GM23338 (cell line): ENCODE measurements at regions not wholly inside any gene's neighbourhood (a gene's known extent, or its start where the extent isn't known, plus 50 kb on each side); places are given as distances from the start of the nearest gene placed in this dataset.
"Not testable (repeated sequence)": the region's sequence is repeated elsewhere in the genome, so short reads cannot be mapped to it uniquely, and the experiment has no call there.

Experiments used
- ATAC-seq: fragments of 200-7000 bp; cut with Tn5 transposase; 3 replicates; pipeline ENCODE4 v1.9.1; 2020
- DNase-seq: peaks from one replicate; pipeline ENCODE4 v3.0.0-alpha.2; 2015; ENCODE audit warnings: low spot score
- H2AFZ ChIP-seq: fragments of 200-600 bp; sonication (generic); 2 replicates; pipeline ENCODE4 v1.8.0; 2016; ENCODE audit warnings: antibody characterized with exemption, mild to moderate bottlenecking, moderate library complexity
- H3F3A ChIP-seq: fragments of 200-600 bp; sonication (generic); replicated peaks from 2 replicates; pipeline ENCODE4 v1.8.0; 2017; ENCODE audit warnings: antibody characterized with exemption, mixed run types, low read depth
- H3K27ac ChIP-seq: fragments of 200-600 bp; sonication (generic); 2 replicates; pipeline ENCODE4 v1.6.1; 2016; ENCODE audit warnings: low read depth
- H3K27me3 ChIP-seq: fragments of 200-600 bp; sonication (generic); 2 replicates; pipeline ENCODE4 v1.8.0; 2016; ENCODE audit warnings: mild to moderate bottlenecking, mixed run types, moderate library complexity; ENCODE audit not compliant: insufficient read depth
- H3K36me3 ChIP-seq: fragments of 200-600 bp; sonication (generic); 2 replicates; pipeline ENCODE4 v1.8.0; 2016; ENCODE audit warnings: mild to moderate bottlenecking; ENCODE audit not compliant: insufficient read depth
- H3K4me1 ChIP-seq: fragments of 200-600 bp; sonication (generic); 2 replicates; pipeline ENCODE4 v1.8.0; 2016; ENCODE audit warnings: mild to moderate bottlenecking, moderate library complexity; ENCODE audit not compliant: insufficient read depth
- H3K4me2 ChIP-seq: fragments of 200-600 bp; sonication (generic); 2 replicates; pipeline ENCODE4 v1.7.1; 2017; ENCODE audit warnings: mixed run types
- H3K4me3 ChIP-seq: fragments of 200-600 bp; sonication (generic); 2 replicates; pipeline ENCODE4 v1.6.1; 2016; ENCODE audit warnings: mixed run types
- H3K79me2 ChIP-seq: fragments of 200-600 bp; sonication (generic); replicated peaks from 2 replicates; pipeline ENCODE4 v1.8.0; 2017; ENCODE audit warnings: mild to moderate bottlenecking; ENCODE audit not compliant: insufficient read depth
- H3K9me2 ChIP-seq: fragments of 200-600 bp; sonication (generic); 2 replicates; pipeline ENCODE4 v1.8.0; 2017; ENCODE audit not compliant: insufficient read depth
- H4K20me1 ChIP-seq: fragments of 200-600 bp; sonication (generic); replicated peaks from 2 replicates; pipeline ENCODE4 v1.8.0; 2017; ENCODE audit warnings: mild to moderate bottlenecking; ENCODE audit not compliant: insufficient read depth
- H3K27ac Mint-ChIP-seq: 2 replicates; pipeline ENCODE4 v1.8.0; 2020; ENCODE audit warnings: inconsistent platforms, mild to moderate bottlenecking, moderate library complexity, mixed read lengths
- H3K27me3 Mint-ChIP-seq: 3 replicates; pipeline ENCODE4 v1.8.0; 2022; ENCODE audit warnings: low read depth, mild to moderate bottlenecking, moderate library complexity, mixed read lengths, inconsistent platforms; ENCODE audit not compliant: insufficient read depth, poor library complexity
- H3K36me3 Mint-ChIP-seq: 3 replicates; pipeline ENCODE4 v1.8.0; 2021; ENCODE audit warnings: low read depth, mild to moderate bottlenecking, inconsistent platforms, moderate library complexity, mixed read lengths
- H3K4me1 Mint-ChIP-seq: 3 replicates; pipeline ENCODE4 v1.8.0; 2020; ENCODE audit warnings: mild to moderate bottlenecking, inconsistent platforms, mixed read lengths
- H3K4me3 Mint-ChIP-seq: 3 replicates; pipeline ENCODE4 v1.8.0; 2021; ENCODE audit warnings: moderate library complexity, mild to moderate bottlenecking, inconsistent platforms, mixed read lengths
- H3K9me3 Mint-ChIP-seq: 3 replicates; pipeline ENCODE4 v1.8.0; 2020; ENCODE audit warnings: moderate library complexity, mild to moderate bottlenecking, inconsistent platforms, mixed read lengths
- CREB1 ChIP-seq: fragments of 250-450 bp; sonication (Bioruptor Pico); IDR thresholded peaks from 2 replicates; pipeline ENCODE4 v1.5.0; 2020; ENCODE audit warnings: low read depth, mild to moderate bottlenecking, moderate library complexity
- EZH2 ChIP-seq: fragments of 200-600 bp; sonication (generic); IDR thresholded peaks from one replicate; pipeline ENCODE4 v1.8.0; 2017; ENCODE audit warnings: antibody characterized with exemption, mild to moderate bottlenecking, low read depth; ENCODE audit not compliant: unreplicated experiment
- EZH2phosphoT487 ChIP-seq: fragments of 200-600 bp; sonication (generic); IDR thresholded peaks from one replicate; pipeline ENCODE4 v1.8.1; 2018; ENCODE audit warnings: antibody characterized with exemption; ENCODE audit not compliant: unreplicated experiment
- JUNB ChIP-seq: IDR thresholded peaks from one replicate; pipeline ENCODE4 v1.6.1; 2016; ENCODE audit warnings: antibody characterized with exemption; ENCODE audit not compliant: unreplicated experiment
- NANOG ChIP-seq: IDR thresholded peaks from 2 replicates; pipeline ENCODE4 v1.6.1; 2016; ENCODE audit warnings: antibody characterized with exemption, borderline replicate concordance
- POLR2AphosphoS5 ChIP-seq: IDR thresholded peaks from 2 replicates; pipeline ENCODE4 v1.6.1; 2016; ENCODE audit warnings: antibody characterized with exemption, low read depth
- STAT1 ChIP-seq: IDR thresholded peaks from one replicate; pipeline ENCODE4 v1.6.1; 2016; ENCODE audit warnings: antibody characterized with exemption; ENCODE audit not compliant: unreplicated experiment
- ZNF114 ChIP-seq: fragments of 250-450 bp; sonication (Bioruptor Pico); IDR thresholded peaks from 2 replicates; pipeline ENCODE4 v1.5.0; 2020; ENCODE audit warnings: mild to moderate bottlenecking, moderate library complexity
- ZNF331 ChIP-seq: fragments of 250-450 bp; sonication (Bioruptor Pico); IDR thresholded peaks from 2 replicates; pipeline ENCODE4 v1.5.0; 2020; ENCODE audit warnings: low read depth, mild to moderate bottlenecking, moderate library complexity
- TF ChIP-seq, protein P1 (sequence below): IDR thresholded peaks from 2 replicates; pipeline ENCODE4 v1.6.1; 2016; ENCODE audit warnings: antibody characterized with exemption
- TF ChIP-seq, protein P2 (sequence below), 2 experiments: fragments of 200-600 bp in 1 of 2; sonication (generic) in 1 of 2; conservative IDR thresholded peaks; 2 replicates each; pipeline versions ENCODE4 v1.5.1 to v1.6.1; 2016 to 2017; ENCODE audit warnings: antibody characterized with exemption in 2 of 2, low read depth in 2 of 2, mild to moderate bottlenecking in 2 of 2, moderate library complexity in 1 of 2
- TF ChIP-seq, protein P3 (sequence below): fragments of 250-450 bp; sonication (Bioruptor Pico); IDR thresholded peaks from 2 replicates; pipeline ENCODE4 v1.5.0; 2020; ENCODE audit warnings: mild to moderate bottlenecking, moderate library complexity

DNA sequence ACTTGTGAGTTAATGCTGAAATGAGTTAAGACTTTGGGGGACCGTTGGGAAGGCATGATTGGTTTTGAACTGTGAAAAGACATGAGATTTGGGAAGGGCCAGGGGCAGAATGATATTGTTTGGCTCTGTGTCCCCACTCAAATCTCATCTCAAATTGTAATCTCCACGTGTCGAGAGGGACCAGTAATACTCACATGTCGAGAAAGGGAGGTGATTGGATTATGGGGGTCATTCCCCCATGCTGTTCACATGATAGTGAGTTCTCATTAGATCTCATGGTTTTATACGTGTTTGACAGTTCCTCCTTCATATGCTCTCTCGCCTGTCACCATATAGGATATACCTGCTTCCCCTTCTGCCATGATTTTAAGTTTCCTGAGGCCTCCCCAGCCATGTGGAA is 245.3 kb downstream of the CGGBP1 start:
- H3K9me2 ChIP-seq, DNase-seq, H3K27me3 Mint-ChIP-seq, H3K27me3 ChIP-seq, H3K4me1 Mint-ChIP-seq, ATAC-seq, H3K36me3 ChIP-seq, H3K4me3 ChIP-seq, H3K4me1 ChIP-seq, H2AFZ ChIP-seq, H3F3A ChIP-seq, H4K20me1 ChIP-seq, H3K27ac Mint-ChIP-seq, H3K79me2 ChIP-seq, H3K4me2 ChIP-seq, H3K4me3 Mint-ChIP-seq, H3K27ac ChIP-seq: not testable (repeated sequence)
- Mint-ChIP-seq H3K9me3 (peaks cover 17% of the 10 kb centered on the region), H3K36me3 (peaks cover 13% of the 10 kb centered on the region; the same call in 1 of the 3 replicates)

DNA sequence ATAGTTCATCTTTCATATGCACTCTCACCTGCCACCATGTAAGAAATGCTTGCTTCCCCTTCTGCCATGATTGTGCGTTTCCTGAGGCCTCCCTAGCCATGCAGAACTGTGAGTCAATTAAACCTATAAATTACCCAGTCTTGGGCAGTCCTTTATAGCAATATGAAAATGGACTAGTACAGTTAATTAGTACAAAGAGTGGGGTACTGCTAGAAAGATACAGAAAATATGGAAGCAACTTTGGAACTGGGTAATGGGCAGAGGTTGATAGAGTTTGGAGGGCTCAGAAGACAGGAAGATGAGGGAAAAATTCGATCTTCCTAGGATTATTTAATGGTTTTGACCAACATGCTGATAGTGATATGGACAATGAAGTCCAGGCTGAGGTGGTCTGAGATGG is 246.9 kb downstream of the CGGBP1 start:
- no peaks in the 10 kb centered on the region for H3K27me3 ChIP-seq
- no peaks in the 10 kb centered on the region for H3K79me2 ChIP-seq
- no peak overlapping the region for H3K4me3 ChIP-seq
- H3K27ac Mint-ChIP-seq: no peak overlapping the region
- no peak overlapping the region for H3K4me2 ChIP-seq
- H3F3A ChIP-seq: no peaks in the 10 kb centered on the region
- no peaks in the 10 kb centered on the region for H4K20me1 ChIP-seq
- no peak overlapping the region for H3K27ac ChIP-seq
- peaks cover 17% of the 10 kb centered on the region for H3K9me3 Mint-ChIP-seq
- peaks cover 13% of the 10 kb centered on the region; the same call in 1 of the 3 replicates for H3K36me3 Mint-ChIP-seq
- H3K36me3 ChIP-seq: no peaks in the 10 kb centered on the region
- no peak overlapping the region for H2AFZ ChIP-seq
- no peak for ATAC-seq
- no peak for DNase-seq
- no peaks in the 10 kb centered on the region for H3K4me1 ChIP-seq
- no peaks in the 10 kb centered on the region for H3K4me1 Mint-ChIP-seq
- no peak overlapping the region for H3K4me3 Mint-ChIP-seq
- no peaks in the 10 kb centered on the region for H3K27me3 Mint-ChIP-seq
- H3K9me2 ChIP-seq: no peaks in the 10 kb centered on the region
- TF ChIP-seq, protein P1, sequence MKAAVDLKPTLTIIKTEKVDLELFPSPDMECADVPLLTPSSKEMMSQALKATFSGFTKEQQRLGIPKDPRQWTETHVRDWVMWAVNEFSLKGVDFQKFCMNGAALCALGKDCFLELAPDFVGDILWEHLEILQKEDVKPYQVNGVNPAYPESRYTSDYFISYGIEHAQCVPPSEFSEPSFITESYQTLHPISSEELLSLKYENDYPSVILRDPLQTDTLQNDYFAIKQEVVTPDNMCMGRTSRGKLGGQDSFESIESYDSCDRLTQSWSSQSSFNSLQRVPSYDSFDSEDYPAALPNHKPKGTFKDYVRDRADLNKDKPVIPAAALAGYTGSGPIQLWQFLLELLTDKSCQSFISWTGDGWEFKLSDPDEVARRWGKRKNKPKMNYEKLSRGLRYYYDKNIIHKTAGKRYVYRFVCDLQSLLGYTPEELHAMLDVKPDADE: no peak
- TF ChIP-seq, protein P2, sequence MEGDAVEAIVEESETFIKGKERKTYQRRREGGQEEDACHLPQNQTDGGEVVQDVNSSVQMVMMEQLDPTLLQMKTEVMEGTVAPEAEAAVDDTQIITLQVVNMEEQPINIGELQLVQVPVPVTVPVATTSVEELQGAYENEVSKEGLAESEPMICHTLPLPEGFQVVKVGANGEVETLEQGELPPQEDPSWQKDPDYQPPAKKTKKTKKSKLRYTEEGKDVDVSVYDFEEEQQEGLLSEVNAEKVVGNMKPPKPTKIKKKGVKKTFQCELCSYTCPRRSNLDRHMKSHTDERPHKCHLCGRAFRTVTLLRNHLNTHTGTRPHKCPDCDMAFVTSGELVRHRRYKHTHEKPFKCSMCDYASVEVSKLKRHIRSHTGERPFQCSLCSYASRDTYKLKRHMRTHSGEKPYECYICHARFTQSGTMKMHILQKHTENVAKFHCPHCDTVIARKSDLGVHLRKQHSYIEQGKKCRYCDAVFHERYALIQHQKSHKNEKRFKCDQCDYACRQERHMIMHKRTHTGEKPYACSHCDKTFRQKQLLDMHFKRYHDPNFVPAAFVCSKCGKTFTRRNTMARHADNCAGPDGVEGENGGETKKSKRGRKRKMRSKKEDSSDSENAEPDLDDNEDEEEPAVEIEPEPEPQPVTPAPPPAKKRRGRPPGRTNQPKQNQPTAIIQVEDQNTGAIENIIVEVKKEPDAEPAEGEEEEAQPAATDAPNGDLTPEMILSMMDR (conservative IDR thresholded peaks at IDR 0.05; ENCODE audit: low read depth in 2 of 2): no peak
- TF ChIP-seq ZNF114 (CRISPR knock-in tag): no peak
- TF ChIP-seq, protein P3, sequence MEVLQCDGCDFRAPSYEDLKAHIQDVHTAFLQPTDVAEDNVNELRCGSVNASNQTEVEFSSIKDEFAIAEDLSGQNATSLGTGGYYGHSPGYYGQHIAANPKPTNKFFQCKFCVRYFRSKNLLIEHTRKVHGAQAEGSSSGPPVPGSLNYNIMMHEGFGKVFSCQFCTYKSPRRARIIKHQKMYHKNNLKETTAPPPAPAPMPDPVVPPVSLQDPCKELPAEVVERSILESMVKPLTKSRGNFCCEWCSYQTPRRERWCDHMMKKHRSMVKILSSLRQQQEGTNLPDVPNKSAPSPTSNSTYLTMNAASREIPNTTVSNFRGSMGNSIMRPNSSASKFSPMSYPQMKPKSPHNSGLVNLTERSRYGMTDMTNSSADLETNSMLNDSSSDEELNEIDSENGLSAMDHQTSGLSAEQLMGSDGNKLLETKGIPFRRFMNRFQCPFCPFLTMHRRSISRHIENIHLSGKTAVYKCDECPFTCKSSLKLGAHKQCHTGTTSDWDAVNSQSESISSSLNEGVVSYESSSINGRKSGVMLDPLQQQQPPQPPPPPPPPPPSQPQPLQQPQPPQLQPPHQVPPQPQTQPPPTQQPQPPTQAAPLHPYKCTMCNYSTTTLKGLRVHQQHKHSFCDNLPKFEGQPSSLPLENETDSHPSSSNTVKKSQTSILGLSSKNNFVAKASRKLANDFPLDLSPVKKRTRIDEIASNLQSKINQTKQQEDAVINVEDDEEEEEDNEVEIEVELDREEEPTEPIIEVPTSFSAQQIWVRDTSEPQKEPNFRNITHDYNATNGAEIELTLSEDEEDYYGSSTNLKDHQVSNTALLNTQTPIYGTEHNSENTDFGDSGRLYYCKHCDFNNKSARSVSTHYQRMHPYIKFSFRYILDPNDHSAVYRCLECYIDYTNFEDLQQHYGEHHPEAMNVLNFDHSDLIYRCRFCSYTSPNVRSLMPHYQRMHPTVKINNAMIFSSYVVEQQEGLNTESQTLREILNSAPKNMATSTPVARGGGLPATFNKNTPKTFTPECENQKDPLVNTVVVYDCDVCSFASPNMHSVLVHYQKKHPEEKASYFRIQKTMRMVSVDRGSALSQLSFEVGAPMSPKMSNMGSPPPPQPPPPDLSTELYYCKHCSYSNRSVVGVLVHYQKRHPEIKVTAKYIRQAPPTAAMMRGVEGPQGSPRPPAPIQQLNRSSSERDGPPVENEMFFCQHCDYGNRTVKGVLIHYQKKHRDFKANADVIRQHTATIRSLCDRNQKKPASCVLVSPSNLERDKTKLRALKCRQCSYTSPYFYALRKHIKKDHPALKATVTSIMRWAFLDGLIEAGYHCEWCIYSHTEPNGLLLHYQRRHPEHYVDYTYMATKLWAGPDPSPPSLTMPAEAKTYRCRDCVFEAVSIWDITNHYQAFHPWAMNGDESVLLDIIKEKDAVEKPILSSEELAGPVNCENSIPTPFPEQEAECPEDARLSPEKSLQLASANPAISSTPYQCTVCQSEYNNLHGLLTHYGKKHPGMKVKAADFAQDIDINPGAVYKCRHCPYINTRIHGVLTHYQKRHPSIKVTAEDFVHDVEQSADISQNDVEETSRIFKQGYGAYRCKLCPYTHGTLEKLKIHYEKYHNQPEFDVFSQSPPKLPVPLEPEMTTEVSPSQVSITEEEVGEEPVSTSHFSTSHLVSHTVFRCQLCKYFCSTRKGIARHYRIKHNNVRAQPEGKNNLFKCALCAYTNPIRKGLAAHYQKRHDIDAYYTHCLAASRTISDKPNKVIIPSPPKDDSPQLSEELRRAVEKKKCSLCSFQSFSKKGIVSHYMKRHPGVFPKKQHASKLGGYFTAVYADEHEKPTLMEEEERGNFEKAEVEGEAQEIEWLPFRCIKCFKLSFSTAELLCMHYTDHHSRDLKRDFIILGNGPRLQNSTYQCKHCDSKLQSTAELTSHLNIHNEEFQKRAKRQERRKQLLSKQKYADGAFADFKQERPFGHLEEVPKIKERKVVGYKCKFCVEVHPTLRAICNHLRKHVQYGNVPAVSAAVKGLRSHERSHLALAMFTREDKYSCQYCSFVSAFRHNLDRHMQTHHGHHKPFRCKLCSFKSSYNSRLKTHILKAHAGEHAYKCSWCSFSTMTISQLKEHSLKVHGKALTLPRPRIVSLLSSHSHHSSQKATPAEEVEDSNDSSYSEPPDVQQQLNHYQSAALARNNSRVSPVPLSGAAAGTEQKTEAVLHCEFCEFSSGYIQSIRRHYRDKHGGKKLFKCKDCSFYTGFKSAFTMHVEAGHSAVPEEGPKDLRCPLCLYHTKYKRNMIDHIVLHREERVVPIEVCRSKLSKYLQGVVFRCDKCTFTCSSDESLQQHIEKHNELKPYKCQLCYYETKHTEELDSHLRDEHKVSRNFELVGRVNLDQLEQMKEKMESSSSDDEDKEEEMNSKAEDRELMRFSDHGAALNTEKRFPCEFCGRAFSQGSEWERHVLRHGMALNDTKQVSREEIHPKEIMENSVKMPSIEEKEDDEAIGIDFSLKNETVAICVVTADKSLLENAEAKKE (CRISPR knock-in tag): no peak
- no peak for TF ChIP-seq EZH2phosphoT487
- TF ChIP-seq POLR2AphosphoS5: no peak
- no peak for TF ChIP-seq NANOG
- TF ChIP-seq JUNB: no peak
- TF ChIP-seq ZNF331: no peak
- TF ChIP-seq STAT1: no peak
- no peak for TF ChIP-seq CREB1 (CRISPR knock-in tag)
- no peak for TF ChIP-seq EZH2
